GM21576 (cell line): ENCODE measurements at regions not wholly inside any gene's neighbourhood (a gene's known extent, or its start where the extent isn't known, plus 50 kb on each side); places are given as distances from the start of the nearest gene placed in this dataset.
"Not testable (repeated sequence)": the region's sequence is repeated elsewhere in the genome, so short reads cannot be mapped to it uniquely, and the experiment has no call there.

Experiments
- ATAC-seq: cut with Tn5 transposase; IDR thresholded peaks from one replicate; pipeline ENCODE4 v1.9.1; 2021; ENCODE audit warnings: mild to moderate bottlenecking, moderate library complexity; ENCODE audit not compliant: unreplicated experiment

GRCh38 chr2:134063916-134064315 lies 190.0 kb upstream of the MGAT5 start:
- ATAC-seq, result not testable (repeated sequence)

- no peak for ATAC-seq
Measured at GRCh38 chr2:134070281-134070741, 183.6 kb upstream of the MGAT5 start.

- ATAC-seq, result no peak
Measured at GRCh38 chr2:134072341-134072740, 181.5 kb upstream of the MGAT5 start.

DNA sequence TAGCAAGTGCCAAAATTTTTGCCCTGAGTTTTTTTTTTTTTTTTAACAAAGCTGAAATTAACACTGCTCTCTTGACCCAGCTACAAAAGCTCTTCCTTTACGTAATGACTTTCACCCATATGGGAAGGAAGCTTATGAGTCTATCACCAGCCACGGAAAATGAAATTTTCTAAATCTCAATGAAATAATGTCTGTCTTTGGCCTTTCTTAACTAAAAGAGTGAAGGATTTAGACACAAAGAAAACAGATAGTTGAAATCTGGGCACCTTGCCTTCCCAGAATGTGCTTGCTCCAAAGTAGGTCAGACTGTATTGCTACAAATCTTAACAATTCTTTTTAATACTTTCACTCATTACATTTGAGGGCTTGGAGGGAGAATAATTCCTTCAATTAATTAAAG lies 180.8 kb upstream of the MGAT5 start:
- no peak for ATAC-seq

DNA sequence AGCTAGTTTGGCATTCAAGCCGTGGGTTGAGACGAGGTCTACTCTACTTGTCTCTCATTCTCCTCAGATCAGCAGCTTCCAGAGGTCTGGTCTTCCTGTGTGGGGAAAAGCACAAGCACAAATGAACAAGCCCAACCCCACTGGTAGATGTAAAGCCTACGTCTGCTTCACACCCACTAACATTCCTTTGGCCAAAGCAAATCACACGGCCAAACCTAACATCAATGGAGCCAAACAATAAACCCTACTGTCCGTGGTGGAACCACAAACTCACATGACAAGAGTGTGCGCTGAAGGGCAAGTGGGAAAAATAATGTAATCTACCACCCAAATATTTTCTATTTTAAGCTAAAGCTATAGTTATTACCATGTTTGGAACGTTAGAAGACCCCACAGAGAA lies 179.3 kb upstream of the MGAT5 start:
- no peak for ATAC-seq

GRCh38 chr2:134075204-134075603 lies 178.7 kb upstream of the MGAT5 start:
- ATAC-seq, result no peak

DNA sequence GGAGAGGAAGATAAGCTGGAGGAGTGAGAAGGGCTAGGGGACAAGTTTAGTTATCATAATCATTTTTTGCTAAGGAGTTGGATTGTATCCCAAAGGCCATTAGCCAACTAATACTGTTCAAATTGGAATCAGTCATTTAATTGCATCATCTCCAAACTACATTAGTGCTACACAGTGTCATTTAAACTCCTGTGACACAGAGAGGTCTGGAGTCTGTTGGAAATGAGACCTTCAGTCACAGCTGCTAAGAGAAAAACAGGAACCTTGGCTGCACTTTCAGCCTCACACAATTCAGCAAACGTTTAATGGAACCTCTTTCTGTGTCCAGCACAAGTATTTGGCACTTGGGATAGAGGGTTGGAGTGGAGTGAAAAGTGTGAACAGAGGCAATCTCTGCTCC lies 175.5 kb upstream of the MGAT5 start:
- ATAC-seq, result no peak

GRCh38 chr2:134079373-134079772 lies 174.5 kb upstream of the MGAT5 start:
- peak; percentile 96 for ATAC-seq

GRCh38 chr2:134080386-134081089 lies 173.3 kb upstream of the MGAT5 start:
- ATAC-seq, result no peak

GRCh38 chr2:134081238-134081938 lies 172.5 kb upstream of the MGAT5 start:
- no peak for ATAC-seq

- ATAC-seq, result no peak
Measured at GRCh38 chr2:134083548-134083947, 170.3 kb upstream of the MGAT5 start.

DNA sequence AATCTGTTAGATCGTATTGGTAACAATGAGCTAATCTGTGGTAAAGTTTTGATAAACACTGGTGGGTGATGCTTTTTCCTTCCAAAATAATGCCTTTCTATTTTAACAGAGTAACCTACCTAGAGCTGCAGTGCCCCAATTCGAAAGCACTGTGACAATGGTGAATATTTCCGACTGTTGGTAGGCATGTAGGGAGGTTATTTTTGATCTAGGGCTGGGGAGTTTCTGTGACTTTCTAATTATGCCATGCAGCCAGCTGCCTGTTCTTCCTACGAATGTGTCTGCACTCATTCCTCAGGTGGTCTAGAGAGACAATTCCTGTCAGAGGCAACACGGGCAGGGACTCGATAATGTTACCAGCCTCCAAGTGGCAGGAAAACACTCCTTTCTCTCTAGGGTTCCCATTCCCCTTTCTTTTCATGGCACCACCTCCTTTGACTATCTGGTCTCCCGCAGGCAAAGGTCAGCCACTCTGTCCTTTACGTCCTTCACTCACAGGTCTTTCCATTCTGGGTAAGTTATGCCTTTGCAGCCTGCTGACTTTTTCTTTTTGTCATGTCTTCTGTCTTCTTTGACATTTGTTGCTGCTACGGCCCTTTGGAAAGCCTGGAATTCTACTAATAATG lies 167.2 kb upstream of the MGAT5 start:
- no peak for ATAC-seq

DNA sequence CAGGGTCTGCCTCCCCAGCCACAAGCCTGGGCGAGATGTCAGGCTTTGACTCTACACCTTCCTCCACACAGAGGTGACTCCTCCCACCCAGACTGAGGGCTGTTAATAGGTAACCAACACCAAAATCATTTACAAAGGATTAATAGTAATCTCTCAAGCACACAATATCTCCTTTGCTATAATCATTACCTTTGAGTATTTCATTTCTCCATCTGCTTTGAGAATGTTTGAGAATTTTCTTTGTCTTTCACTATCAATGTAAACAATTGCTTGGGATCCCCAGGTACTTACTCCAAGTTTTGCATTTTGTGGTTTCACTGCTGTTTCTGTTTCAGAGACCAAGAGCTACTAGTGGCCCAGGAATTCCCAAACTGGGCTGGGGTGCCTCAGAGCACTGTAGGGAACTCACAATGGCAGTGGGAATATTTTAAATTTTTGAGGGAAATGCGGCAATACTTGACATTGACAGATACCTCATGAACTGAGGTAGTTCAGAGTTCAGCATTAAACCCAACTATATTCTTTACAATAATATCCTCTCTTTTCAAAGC lies 166.4 kb upstream of the MGAT5 start:
- peak; percentile 66 for ATAC-seq

GRCh38 chr2:134089454-134089853 lies 164.4 kb upstream of the MGAT5 start:
- no peak for ATAC-seq

DNA sequence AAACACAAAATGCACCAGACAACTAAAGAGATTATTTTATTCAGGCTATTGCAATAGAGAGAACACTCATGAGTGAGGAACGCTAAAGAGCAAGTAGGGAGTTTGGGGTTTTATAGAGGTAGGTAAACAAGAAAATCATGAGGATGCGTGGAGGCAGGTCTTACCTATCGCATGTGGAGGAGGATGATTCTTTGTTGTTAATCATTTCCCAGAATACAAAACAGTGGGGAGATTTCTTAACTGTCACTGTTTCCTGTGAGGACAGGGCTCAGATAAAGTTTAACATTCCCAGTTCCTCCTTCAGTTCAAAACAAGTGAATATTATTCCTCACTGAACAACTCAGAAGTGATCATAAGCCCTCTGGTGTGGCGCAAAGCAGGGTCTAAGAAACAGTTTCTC lies 156.1 kb upstream of the MGAT5 start:
- ATAC-seq, result no peak

GRCh38 chr2:134098321-134098720 lies 155.6 kb upstream of the MGAT5 start:
- no peak for ATAC-seq

GRCh38 chr2:134099273-134099672 lies 154.6 kb upstream of the MGAT5 start:
- no peak for ATAC-seq

DNA sequence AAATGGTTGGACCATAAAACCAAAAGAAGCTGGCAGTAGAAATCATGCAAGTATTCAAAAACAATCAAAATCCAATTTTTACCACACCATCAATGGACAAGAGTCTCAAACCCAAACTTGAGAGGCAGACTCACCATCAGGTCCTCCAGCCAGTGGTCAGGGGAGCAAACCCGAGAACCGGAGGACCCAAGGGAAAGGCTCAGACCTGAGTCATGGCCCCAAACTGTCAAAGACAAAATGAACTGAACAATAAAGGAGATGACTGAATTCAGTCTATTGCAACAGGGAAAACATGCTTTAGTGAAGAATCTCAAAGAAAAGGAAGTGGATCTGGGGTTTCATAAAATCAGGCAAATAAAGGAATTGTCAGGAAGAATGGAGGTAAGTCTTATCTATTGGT lies 150.7 kb upstream of the MGAT5 start:
- ATAC-seq, result no peak

GRCh38 chr2:134104754-134105153 lies 149.1 kb upstream of the MGAT5 start:
- ATAC-seq, result no peak

GRCh38 chr2:134107402-134107801 lies 146.5 kb upstream of the MGAT5 start:
- no peak for ATAC-seq

- ATAC-seq, result no peak
Measured at GRCh38 chr2:134108113-134108512, 145.8 kb upstream of the MGAT5 start.

GRCh38 chr2:134109246-134109645 lies 144.6 kb upstream of the MGAT5 start:
- ATAC-seq, result no peak
